ENCODE measurements at regions not wholly inside any gene's neighbourhood (a gene's known extent, or its start where the extent isn't known, plus 50 kb on each side); places are given as distances from the start of the nearest gene placed in this dataset.

DNA sequence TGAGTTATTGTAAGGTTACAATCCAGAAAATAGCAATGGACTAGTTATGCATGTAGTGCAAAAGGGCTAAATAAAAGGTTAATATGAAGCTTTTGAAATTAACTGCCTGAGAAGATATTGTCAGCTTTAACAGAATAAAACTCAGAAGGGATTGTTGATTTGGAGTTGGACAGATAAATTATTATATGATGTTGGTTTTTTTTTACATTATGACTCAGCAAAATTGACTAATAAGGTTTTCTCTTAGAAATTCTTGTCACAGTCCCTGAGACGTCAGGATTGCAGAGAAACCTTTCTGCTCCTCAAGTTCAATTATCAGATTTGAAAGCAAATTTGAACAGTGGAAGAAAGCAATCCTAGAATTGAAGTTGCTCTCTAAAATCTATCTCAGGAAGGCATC lies 946.9 kb downstream of the CBLN2 start:
- H3K9me3 ChIP-seq: no peaks in the 10 kb centered on the region
- TF ChIP-seq, protein P1, sequence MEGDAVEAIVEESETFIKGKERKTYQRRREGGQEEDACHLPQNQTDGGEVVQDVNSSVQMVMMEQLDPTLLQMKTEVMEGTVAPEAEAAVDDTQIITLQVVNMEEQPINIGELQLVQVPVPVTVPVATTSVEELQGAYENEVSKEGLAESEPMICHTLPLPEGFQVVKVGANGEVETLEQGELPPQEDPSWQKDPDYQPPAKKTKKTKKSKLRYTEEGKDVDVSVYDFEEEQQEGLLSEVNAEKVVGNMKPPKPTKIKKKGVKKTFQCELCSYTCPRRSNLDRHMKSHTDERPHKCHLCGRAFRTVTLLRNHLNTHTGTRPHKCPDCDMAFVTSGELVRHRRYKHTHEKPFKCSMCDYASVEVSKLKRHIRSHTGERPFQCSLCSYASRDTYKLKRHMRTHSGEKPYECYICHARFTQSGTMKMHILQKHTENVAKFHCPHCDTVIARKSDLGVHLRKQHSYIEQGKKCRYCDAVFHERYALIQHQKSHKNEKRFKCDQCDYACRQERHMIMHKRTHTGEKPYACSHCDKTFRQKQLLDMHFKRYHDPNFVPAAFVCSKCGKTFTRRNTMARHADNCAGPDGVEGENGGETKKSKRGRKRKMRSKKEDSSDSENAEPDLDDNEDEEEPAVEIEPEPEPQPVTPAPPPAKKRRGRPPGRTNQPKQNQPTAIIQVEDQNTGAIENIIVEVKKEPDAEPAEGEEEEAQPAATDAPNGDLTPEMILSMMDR (IDR thresholded peaks at IDR 0.05): no peak
- TF ChIP-seq POLR2A (IDR thresholded peaks at IDR 0.05): no peak
- no peak for DNase-seq
- intact Hi-C loops (cut with DNase I; ENCODE audit: low total_unique reads): no loop called here
- H3K4me3 ChIP-seq: no peak overlapping the region
- no peak overlapping the region for H3K27ac ChIP-seq
- no peaks in the 10 kb centered on the region for H3K27me3 ChIP-seq
- no peaks in the 10 kb centered on the region for H3K36me3 ChIP-seq
- no peaks in the 10 kb centered on the region for H3K4me1 ChIP-seq

- intact Hi-C loops (cut with DNase I; ENCODE audit: low total_unique reads): no loop called here
- no peak overlapping the region for H3K27ac ChIP-seq
- no peaks in the 10 kb centered on the region for H3K36me3 ChIP-seq
- H3K27me3 ChIP-seq: no peaks in the 10 kb centered on the region
- no peak overlapping the region for H3K4me3 ChIP-seq
- H3K4me1 ChIP-seq: no peaks in the 10 kb centered on the region
- H3K9me3 ChIP-seq: no peaks in the 10 kb centered on the region
- TF ChIP-seq, protein P1 (IDR thresholded peaks at IDR 0.05): no peak
- TF ChIP-seq POLR2A (IDR thresholded peaks at IDR 0.05): no peak
- no peak for DNase-seq
These were observed 960.9 kb downstream of the CBLN2 start for GRCh38 chr18:71583252-71583651.

- intact Hi-C loops (cut with DNase I; ENCODE audit: low total_unique reads): no loop called here
- no peaks in the 10 kb centered on the region for H3K4me1 ChIP-seq
- H3K9me3 ChIP-seq: no peaks in the 10 kb centered on the region
- DNase-seq: no peak
- H3K27ac ChIP-seq: no peak overlapping the region
- TF ChIP-seq, protein P1 (IDR thresholded peaks at IDR 0.05): no peak
- TF ChIP-seq POLR2A (IDR thresholded peaks at IDR 0.05): no peak
- H3K4me3 ChIP-seq: no peak overlapping the region
- no peaks in the 10 kb centered on the region for H3K27me3 ChIP-seq
- no peaks in the 10 kb centered on the region for H3K36me3 ChIP-seq
These were observed 989.5 kb downstream of the CBLN2 start for GRCh38 chr18:71554686-71555085.

DNA sequence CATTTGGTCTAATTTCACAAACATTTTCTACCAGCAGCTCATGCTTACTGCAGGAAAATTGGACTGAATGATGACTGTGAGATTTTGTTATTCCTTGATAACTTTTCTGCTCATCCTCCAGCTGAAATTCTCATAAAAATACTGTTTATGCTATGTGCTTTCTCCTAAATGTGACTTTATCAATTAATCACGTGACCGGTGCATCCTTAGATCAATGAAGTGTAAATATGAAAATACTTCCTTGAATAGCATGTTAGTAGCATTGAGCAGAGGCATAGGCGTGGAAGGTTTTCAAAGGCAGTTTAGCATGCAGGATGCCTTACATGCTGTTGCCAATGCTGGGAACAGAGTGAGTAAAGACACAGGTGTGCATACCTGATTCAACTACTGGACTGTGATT lies 1002.5 kb downstream of the CBLN2 start:
- no peaks in the 10 kb centered on the region for H3K9me3 ChIP-seq
- no peak for DNase-seq
- H3K4me1 ChIP-seq: no peaks in the 10 kb centered on the region
- no peaks in the 10 kb centered on the region for H3K27me3 ChIP-seq
- H3K36me3 ChIP-seq: no peaks in the 10 kb centered on the region
- intact Hi-C loops (cut with DNase I; ENCODE audit: low total_unique reads): no loop called here
- TF ChIP-seq, protein P1 (IDR thresholded peaks at IDR 0.05): no peak
- TF ChIP-seq POLR2A (IDR thresholded peaks at IDR 0.05): no peak
- no peak overlapping the region for H3K27ac ChIP-seq
- no peak overlapping the region for H3K4me3 ChIP-seq

- no peaks in the 10 kb centered on the region for H3K27me3 ChIP-seq
- H3K4me1 ChIP-seq: no peaks in the 10 kb centered on the region
- DNase-seq: no peak
- no peaks in the 10 kb centered on the region for H3K9me3 ChIP-seq
- no peak overlapping the region for H3K27ac ChIP-seq
- no peaks in the 10 kb centered on the region for H3K36me3 ChIP-seq
- intact Hi-C loops (cut with DNase I; ENCODE audit: low total_unique reads): no loop called here
- no peak for TF ChIP-seq POLR2A (IDR thresholded peaks at IDR 0.05)
- TF ChIP-seq, protein P1 (IDR thresholded peaks at IDR 0.05): no peak
- H3K4me3 ChIP-seq: no peak overlapping the region
These were observed 1014.3 kb downstream of the CBLN2 start for GRCh38 chr18:71529703-71530303.

Data from uterus (tissue), 3 donors.